HG03342 (cell line): ENCODE measurements at regions not wholly inside any gene's neighbourhood (a gene's known extent, or its start where the extent isn't known, plus 50 kb on each side); places are given as distances from the start of the nearest gene placed in this dataset.

Experiments used
- ATAC-seq: cut with Tn5 transposase; IDR thresholded peaks from one replicate; pipeline ENCODE4 v1.9.1; 2021; ENCODE audit warnings: mild to moderate bottlenecking, moderate library complexity; ENCODE audit not compliant: unreplicated experiment

- ATAC-seq = peak; percentile 55
Measured at GRCh38 chr9:29717631-29718030, 2144.3 kb upstream of the C9orf72 start.

GRCh38 chr9:29730163-29730562 lies 2156.9 kb upstream of the C9orf72 start:
- ATAC-seq = no peak

GRCh38 chr9:29740518-29740917 lies 2167.2 kb upstream of the C9orf72 start:
- no peak for ATAC-seq

GRCh38 chr9:29741169-29741568 lies 2167.9 kb upstream of the C9orf72 start:
- no peak for ATAC-seq

- ATAC-seq = no peak
Measured at GRCh38 chr9:29750062-29750461, 2176.8 kb upstream of the C9orf72 start.

GRCh38 chr9:29751226-29751625 lies 2177.9 kb upstream of the C9orf72 start:
- no peak for ATAC-seq

GRCh38 chr9:29753638-29754037 lies 2180.4 kb upstream of the C9orf72 start:
- ATAC-seq = no peak

GRCh38 chr9:29769019-29769418 lies 2195.7 kb upstream of the C9orf72 start:
- ATAC-seq = no peak

GRCh38 chr9:29773676-29774075 lies 2200.4 kb upstream of the C9orf72 start:
- ATAC-seq = peak; percentile 79

- ATAC-seq = no peak
Measured at GRCh38 chr9:29775491-29775890, 2202.2 kb upstream of the C9orf72 start.

- no peak for ATAC-seq
Measured at GRCh38 chr9:29778281-29778849, 2205.1 kb upstream of the C9orf72 start.

GRCh38 chr9:29793970-29794369 lies 2220.7 kb upstream of the C9orf72 start:
- no peak for ATAC-seq

- ATAC-seq = peak; percentile 91
Measured at GRCh38 chr9:29796291-29796952, 2223.1 kb upstream of the C9orf72 start.

GRCh38 chr9:29798599-29798998 lies 2225.3 kb upstream of the C9orf72 start:
- ATAC-seq = no peak

GRCh38 chr9:29799227-29799626 lies 2225.9 kb upstream of the C9orf72 start:
- ATAC-seq = no peak

- ATAC-seq = no peak
Measured at GRCh38 chr9:29800821-29801220, 2227.5 kb upstream of the C9orf72 start.

- no peak for ATAC-seq
Measured at GRCh38 chr9:29802454-29802853, 2229.2 kb upstream of the C9orf72 start.

GRCh38 chr9:29806937-29807618 lies 2233.8 kb upstream of the C9orf72 start:
- ATAC-seq = no peak

GRCh38 chr9:29816954-29817703 lies 2243.8 kb upstream of the C9orf72 start:
- no peak for ATAC-seq

GRCh38 chr9:29822458-29822857 lies 2249.2 kb upstream of the C9orf72 start:
- ATAC-seq = no peak

- no peak for ATAC-seq
Measured at GRCh38 chr9:29826421-29826820, 2253.1 kb upstream of the C9orf72 start.

GRCh38 chr9:29830821-29831220 lies 2257.5 kb upstream of the C9orf72 start:
- ATAC-seq = no peak
